Naive B cell (primary cell): ENCODE measurements at regions not wholly inside any gene's neighbourhood (a gene's known extent, or its start where the extent isn't known, plus 50 kb on each side); places are given as distances from the start of the nearest gene placed in this dataset.

Experiments
- ATAC-seq, 2 donors: fragments of 150-1000 bp; cut with Tn5 transposase; 2 replicates each; pipeline ENCODE4 v1.10.0; 2021; ENCODE audit warnings: low read depth in 2 of 2, mild to moderate bottlenecking in 2 of 2, moderate library complexity in 2 of 2
- DNase-seq: peaks from one replicate; pipeline ENCODE4 v3.0.0; 2022
- H3K27ac Mint-ChIP-seq, 6 donors: one replicate each; pipeline ENCODE4 v1.8.0; 2020 to 2022; ENCODE audit warnings: mild to moderate bottlenecking in 6 of 6, mixed read lengths in 6 of 6, moderate library complexity in 5 of 6, inconsistent platforms in 2 of 6
- H3K27me3 Mint-ChIP-seq, 3 donors: one replicate each; pipeline ENCODE4 v1.8.0; 2021 to 2022; ENCODE audit warnings: mixed read lengths in 3 of 3, mild to moderate bottlenecking in 1 of 3
- H3K36me3 Mint-ChIP-seq, 2 donors: one replicate each; pipeline ENCODE4 v1.8.0; 2020 to 2022; ENCODE audit warnings: mixed read lengths in 2 of 2, inconsistent platforms in 1 of 2, mild to moderate bottlenecking in 1 of 2
- H3K4me1 Mint-ChIP-seq, 3 donors: one replicate each; pipeline ENCODE4 v1.8.0; 2020 to 2022; ENCODE audit warnings: mixed read lengths in 3 of 3, inconsistent platforms in 1 of 3, mild to moderate bottlenecking in 1 of 3, moderate library complexity in 1 of 3
- H3K4me3 Mint-ChIP-seq, 8 donors: one replicate each; pipeline ENCODE4 v1.8.0; 2020 to 2022; ENCODE audit warnings: mild to moderate bottlenecking in 8 of 8, mixed read lengths in 8 of 8, moderate library complexity in 8 of 8, inconsistent platforms in 2 of 8
- H3K9me3 Mint-ChIP-seq, 7 donors: one replicate each; pipeline ENCODE4 v1.8.0; 2020 to 2022; ENCODE audit warnings: mixed read lengths in 7 of 7, mild to moderate bottlenecking in 5 of 7, inconsistent platforms in 2 of 7, moderate library complexity in 1 of 7

DNA sequence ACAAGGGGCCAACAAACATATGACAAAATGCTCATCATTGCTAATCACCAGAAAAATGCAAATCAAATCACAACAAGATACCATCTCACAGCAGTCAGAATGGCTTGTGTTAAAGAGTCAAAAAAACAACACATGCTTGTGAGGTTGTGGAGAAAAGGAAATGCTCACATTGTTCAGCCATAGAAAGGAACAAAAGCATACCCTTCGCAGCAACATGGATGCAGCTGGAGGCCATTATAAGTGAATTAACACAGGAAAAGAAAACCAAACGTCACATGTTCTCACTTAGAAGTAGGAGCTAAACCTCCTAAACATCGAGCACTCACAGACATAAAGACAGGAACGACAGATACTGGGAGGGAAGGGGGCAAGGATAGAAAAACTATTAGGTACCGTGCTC lies 678.4 kb upstream of the GRM7 start:
- Mint-ChIP-seq H3K4me1 (no peaks in the 10 kb centered on the region), H3K27ac (no peak overlapping the region), H3K9me3 (peaks cover 0 to 2% (median 0%) of the 10 kb centered on the region in 7 donors), H3K27me3 (no peaks in the 10 kb centered on the region), H3K4me3 (no peak overlapping the region), H3K36me3 (no peaks in the 10 kb centered on the region)
- no peak for DNase-seq
- no peak for ATAC-seq

DNA sequence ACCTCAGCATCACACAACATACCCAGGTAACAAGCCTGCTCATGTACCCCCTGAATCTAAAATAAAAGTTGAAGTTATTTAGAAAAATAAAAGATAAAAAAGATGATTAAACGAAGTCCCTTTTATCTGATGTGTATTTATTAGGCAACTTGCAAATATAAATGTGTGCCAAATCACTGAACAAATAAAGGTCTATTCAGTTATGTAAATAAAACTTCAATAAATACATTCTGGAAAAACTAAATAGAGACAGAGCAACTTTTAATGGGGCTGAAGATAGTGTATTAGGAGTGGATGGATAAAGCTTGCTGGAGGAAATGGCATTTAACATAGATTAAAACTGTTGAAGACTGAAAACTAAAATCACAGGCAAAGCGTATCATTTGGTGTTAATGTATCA lies 678.0 kb upstream of the GRM7 start:
- ATAC-seq (no peak), DNase-seq (no peak)

DNA sequence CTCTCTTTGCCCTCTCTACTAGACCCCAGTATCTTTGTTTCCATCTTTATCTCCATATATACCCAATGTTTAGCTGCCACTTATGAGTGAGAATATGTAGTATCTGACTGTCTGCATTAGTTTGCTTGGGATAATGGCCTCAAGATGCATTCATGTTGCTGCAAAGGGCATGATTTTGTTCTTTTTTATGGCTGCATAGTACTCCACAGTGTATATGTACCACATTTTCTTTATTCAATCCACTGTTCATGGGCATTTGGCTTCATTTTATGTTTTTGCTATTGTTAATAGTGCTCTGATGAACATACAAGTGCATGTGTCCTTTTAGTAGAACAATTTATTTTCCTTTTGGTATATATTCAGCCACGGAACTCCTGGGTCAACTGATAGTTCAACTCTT lies 671.5 kb upstream of the GRM7 start:
- no peak overlapping the region for H3K27ac Mint-ChIP-seq
- DNase-seq: no peak
- H3K4me1 Mint-ChIP-seq: no peaks in the 10 kb centered on the region
- no peaks in the 10 kb centered on the region for H3K36me3 Mint-ChIP-seq
- H3K27me3 Mint-ChIP-seq: peaks cover 5 to 11% (median 11%) of the 10 kb centered on the region in 3 donors
- peaks cover 0 to 13% (median 3%) of the 10 kb centered on the region in 7 donors for H3K9me3 Mint-ChIP-seq
- H3K4me3 Mint-ChIP-seq: no peak overlapping the region
- ATAC-seq: no peak

More for the DNA sequence above, 678.0 kb upstream of the GRM7 start:
- Mint-ChIP-seq H3K36me3 (no peaks in the 10 kb centered on the region), H3K9me3 (peaks cover 0 to 3% (median 0%) of the 10 kb centered on the region in 7 donors), H3K27ac (no peak overlapping the region), H3K4me1 (no peaks in the 10 kb centered on the region), H3K4me3 (no peak overlapping the region), H3K27me3 (no peaks in the 10 kb centered on the region)

DNA sequence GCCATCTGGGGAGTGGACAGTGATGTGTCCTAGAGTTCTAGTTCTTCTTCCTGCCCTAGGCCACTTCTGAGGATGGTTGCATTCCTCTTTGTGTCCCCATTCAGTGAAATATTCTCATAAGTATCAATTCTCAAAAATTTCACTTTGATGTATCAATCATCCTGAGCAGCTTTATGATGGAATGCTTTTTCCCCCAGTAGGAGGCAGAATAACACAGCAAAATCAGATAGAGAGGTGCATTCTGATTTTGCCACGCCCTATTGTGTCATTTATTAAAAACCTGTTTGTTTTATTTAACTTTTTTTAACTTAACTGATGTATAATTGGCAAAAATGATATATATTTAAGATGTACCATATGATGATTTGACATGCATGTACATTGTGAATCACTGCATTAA lies 656.0 kb upstream of the GRM7 start:
- Mint-ChIP-seq H3K36me3 (no peaks in the 10 kb centered on the region), H3K4me1 (no peaks in the 10 kb centered on the region), H3K4me3 (no peak overlapping the region), H3K27ac (no peak overlapping the region), H3K9me3 (no peaks in the 10 kb centered on the region), H3K27me3 (peaks cover 0 to 17% (median 8%) of the 10 kb centered on the region in 3 donors)
- peak; percentile 24 for DNase-seq
- ATAC-seq: no peak

DNA sequence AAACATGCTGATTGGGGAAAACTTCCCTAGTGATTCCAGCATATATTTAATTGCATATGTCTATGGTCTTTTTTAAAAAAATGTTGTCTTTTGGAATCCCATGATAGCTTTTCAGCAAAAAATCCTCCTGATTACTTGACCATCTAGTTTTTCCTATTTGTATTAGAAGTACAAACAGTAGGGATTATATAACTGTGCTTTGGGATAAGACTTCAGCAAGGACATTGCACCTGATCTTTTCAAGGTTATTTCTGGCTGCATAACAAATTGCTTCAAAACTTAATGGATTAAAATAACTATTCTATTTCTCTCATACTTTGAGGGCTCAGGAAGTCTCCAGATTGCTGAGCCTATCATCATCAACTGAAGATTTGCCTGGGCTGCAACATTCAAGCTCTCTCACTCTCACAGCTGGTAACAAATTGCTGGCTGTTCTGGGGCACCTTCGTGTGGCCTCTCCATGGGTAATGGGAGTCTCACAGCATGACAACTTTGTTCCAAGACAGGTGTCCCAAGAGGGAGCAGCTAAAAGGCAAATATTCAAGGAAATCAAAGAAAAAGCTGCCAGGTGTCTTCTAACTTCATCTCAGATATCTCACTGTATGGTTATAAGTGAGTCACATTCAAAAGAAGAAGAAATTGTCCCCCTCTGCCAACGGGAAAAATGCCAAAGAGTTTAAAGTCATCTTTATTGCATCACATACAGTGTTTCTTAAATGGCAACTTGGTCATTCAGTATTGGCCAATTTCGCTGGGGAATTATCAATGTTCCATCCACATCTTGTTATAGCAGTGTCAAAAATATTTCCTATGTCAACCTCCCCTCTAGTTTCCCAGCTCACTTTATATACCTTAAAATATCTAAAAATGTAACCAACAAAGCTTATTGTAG lies 644.5 kb upstream of the GRM7 start:
- Mint-ChIP-seq H3K9me3 (no peaks in the 10 kb centered on the region), H3K36me3 (no peaks in the 10 kb centered on the region), H3K27me3 (no peaks in the 10 kb centered on the region), H3K27ac (no peak overlapping the region), H3K4me3 (no peak overlapping the region), H3K4me1 (peaks cover 0 to 9% (median 6%) of the 10 kb centered on the region in 3 donors)
- ATAC-seq (no peak), DNase-seq (no peak)

DNA sequence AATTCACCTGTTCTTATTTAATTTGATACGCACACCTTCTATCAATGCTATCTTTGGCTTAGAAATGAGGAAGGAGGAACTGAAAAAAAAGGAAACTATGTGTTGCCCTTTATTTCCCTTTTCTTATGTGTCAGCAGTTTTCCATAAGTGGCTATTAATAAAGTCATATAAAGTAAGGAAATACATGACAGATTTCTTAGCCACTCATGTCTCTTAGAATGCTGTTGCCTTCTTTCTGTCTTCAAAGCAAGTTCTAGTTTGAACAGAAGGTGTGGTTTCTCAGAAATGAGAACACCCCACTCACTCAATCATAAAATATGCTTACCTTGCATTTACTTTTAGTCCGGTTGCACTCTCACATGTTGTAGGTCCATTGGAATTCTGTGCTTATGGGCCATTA lies 640.5 kb upstream of the GRM7 start:
- peak in 1 of 2 donors; percentile 43 for ATAC-seq
- Mint-ChIP-seq H3K27ac (no peak overlapping the region), H3K9me3 (no peaks in the 10 kb centered on the region), H3K36me3 (no peaks in the 10 kb centered on the region), H3K4me1 (peaks cover 4 to 9% (median 6%) of the 10 kb centered on the region in 3 donors), H3K27me3 (no peaks in the 10 kb centered on the region), H3K4me3 (no peak overlapping the region)
- no peak for DNase-seq

DNA sequence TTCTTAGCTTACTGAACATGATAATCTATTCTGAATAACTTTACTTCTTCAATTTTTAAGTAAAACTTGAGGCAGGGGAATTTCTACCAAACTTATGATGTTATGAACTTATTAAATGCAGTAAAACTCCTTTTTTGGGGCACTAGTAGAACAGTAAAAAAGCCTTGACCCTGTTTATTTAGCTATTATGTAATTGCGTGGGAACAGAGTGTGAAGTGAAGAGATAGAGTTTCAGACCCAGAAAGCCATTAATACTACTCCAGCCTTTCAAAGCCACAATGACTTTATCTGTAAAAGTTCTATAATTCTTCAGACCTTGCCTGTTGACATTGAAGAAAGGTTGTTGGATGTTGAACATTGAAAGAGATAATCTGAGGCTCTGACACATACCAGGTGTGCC lies 638.8 kb upstream of the GRM7 start:
- H3K27ac Mint-ChIP-seq: no peak overlapping the region
- H3K27me3 Mint-ChIP-seq: peaks cover 0 to 4% (median 0%) of the 10 kb centered on the region in 3 donors
- H3K9me3 Mint-ChIP-seq: no peaks in the 10 kb centered on the region
- H3K4me1 Mint-ChIP-seq: peaks cover 4 to 9% (median 6%) of the 10 kb centered on the region in 3 donors
- no peaks in the 10 kb centered on the region for H3K36me3 Mint-ChIP-seq
- no peak overlapping the region for H3K4me3 Mint-ChIP-seq
- ATAC-seq: no peak
- no peak for DNase-seq

DNA sequence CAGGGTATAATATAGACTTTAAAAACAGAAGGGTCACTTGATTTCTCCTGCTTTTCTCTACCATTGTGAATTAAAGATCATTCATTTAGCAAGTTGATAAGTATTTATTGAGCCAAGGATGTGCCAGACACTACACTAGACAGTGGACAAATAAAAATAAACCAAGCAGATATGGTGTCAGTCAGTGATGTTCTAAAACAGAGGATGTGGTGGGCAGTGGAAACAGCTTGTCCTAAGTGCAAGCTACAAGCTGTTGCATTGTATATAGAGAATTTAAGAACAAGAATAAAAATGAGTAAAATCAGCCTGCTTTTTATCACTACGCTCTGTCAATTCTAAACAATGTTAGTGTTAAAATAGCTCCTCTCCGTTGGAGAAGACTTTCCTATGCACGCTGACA lies 637.3 kb upstream of the GRM7 start:
- H3K27me3 Mint-ChIP-seq: peaks cover 0 to 6% (median 4%) of the 10 kb centered on the region in 3 donors
- H3K36me3 Mint-ChIP-seq: no peaks in the 10 kb centered on the region
- ATAC-seq: no peak
- no peaks in the 10 kb centered on the region for H3K9me3 Mint-ChIP-seq
- H3K27ac Mint-ChIP-seq: no peak overlapping the region
- no peak for DNase-seq
- H3K4me1 Mint-ChIP-seq: peaks cover 4 to 9% (median 6%) of the 10 kb centered on the region in 3 donors
- no peak overlapping the region for H3K4me3 Mint-ChIP-seq

DNA sequence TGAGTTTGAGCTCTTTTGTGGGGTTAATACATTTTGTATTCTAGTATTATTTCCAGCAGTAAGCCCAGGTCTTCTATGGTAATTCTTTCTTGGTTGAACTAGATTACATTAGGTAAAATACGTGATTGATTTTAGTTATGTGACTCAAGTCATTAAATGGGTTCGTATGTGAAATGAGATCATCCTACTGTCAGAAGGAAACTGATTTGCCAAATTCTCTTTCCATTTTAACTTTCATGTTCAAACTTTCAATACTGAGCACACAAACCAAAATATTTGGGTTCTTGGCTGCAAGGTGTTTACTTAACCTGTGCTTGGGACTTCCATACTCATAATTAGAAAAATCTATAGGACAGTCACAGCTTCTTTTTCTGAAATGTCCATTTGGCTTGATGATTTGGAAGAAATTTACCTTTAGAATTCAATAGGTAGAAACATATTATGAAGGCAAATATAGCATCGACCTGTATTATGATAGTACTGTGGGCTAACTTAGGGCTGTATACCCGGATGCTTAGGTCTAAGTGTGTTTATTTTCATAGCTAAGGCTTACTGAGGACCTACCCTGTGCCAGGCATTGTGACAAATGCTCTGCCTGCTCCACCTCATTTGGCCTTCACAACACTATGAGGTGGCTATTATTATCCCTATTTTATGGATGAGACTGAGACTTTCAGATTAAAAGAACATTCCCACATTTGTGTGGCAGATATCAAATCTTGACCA lies 631.8 kb upstream of the GRM7 start:
- H3K27ac Mint-ChIP-seq: no peak overlapping the region
- H3K4me3 Mint-ChIP-seq: no peak overlapping the region
- H3K27me3 Mint-ChIP-seq: peaks cover 0 to 6% (median 4%) of the 10 kb centered on the region in 3 donors
- H3K4me1 Mint-ChIP-seq: no peaks in the 10 kb centered on the region
- DNase-seq (no peak), ATAC-seq (no peak)
- H3K36me3 Mint-ChIP-seq: no peaks in the 10 kb centered on the region
- H3K9me3 Mint-ChIP-seq: peaks cover 0 to 2% (median 0%) of the 10 kb centered on the region in 7 donors

DNA sequence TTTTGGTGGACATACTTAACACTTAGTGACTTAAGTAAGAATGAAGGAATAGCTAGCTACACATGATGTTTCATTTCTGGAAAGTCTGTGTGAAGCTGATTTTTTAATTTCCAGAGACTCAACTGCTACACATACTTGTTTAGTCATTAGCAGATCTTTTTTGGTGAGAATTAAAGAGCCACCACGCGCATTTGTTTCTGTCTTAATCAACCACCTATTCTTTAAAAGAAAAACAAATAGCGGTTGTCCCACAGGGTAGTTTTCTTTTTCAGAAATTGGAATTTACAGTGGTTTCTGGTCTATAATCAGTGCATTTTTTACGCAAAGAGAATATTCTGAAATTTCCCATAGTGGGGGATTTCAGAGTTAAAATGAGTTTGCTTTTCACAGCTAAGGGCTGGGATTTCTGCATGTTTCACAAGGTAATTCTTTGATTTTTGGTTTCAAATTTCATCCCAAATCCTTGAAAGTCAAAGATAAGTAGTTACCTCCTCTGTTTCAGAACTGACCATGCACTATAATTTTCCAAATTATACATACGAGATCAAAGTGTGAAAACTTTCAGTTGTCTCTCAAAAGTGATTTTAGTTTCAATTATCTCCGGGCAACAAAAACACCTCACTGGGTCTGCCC lies 631.0 kb upstream of the GRM7 start:
- Mint-ChIP-seq H3K4me1 (no peaks in the 10 kb centered on the region), H3K36me3 (no peaks in the 10 kb centered on the region), H3K9me3 (peaks cover 0 to 2% (median 0%) of the 10 kb centered on the region in 7 donors), H3K4me3 (no peak overlapping the region), H3K27ac (no peak overlapping the region), H3K27me3 (peaks cover 0 to 6% (median 4%) of the 10 kb centered on the region in 3 donors)
- ATAC-seq: no peak
- DNase-seq: no peak

DNA sequence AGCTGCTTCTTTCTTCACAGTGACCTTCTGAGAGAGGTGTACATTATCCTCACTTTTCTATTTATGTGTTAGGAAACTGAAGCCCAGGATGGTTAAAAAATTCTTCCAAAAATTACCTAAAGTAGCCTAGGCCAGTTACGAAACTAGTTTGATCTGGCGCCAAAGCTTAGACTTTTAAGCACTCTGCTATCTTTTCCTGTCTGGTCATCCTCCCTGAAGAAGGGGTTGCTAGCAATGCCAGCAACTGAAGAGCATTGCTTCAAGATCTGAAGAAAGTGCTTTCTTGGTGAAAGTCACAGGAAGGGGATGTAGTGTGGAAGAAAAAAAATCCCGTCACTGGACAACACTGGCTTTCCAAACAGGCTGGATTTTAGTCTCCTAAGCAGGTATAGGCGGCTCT lies 618.8 kb upstream of the GRM7 start:
- Mint-ChIP-seq H3K27ac (no peak overlapping the region), H3K36me3 (peaks cover 4 to 7% of the 10 kb centered on the region in 2 donors), H3K4me1 (no peaks in the 10 kb centered on the region), H3K27me3 (no peaks in the 10 kb centered on the region), H3K4me3 (no peak overlapping the region), H3K9me3 (peaks cover 0 to 22% (median 3%) of the 10 kb centered on the region in 7 donors)
- DNase-seq (no peak), ATAC-seq (no peak)

DNA sequence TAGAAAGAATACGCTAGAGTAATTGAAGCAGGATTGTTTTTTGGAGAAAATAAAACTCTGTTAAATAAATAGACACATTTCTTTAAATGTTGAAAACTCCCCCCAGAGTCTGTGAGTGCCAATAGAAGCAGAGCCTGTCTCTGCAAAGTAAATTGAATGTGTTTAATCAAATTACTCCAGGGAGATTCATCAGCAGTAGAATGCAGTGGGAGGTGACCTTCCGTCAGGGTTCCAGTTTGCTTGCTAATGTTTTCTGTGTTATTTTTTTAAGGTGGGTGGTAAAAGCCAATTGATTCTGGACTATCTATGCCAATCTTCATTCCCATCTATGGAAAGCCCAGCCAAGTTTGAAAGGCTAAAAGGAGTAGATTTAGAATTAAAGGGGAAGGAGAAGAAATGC lies 612.4 kb upstream of the GRM7 start:
- H3K4me1 Mint-ChIP-seq: peaks cover 29 to 49% (median 38%) of the 10 kb centered on the region in 3 donors
- H3K9me3 Mint-ChIP-seq: peaks cover 0 to 2% (median 0%) of the 10 kb centered on the region in 7 donors

DNA sequence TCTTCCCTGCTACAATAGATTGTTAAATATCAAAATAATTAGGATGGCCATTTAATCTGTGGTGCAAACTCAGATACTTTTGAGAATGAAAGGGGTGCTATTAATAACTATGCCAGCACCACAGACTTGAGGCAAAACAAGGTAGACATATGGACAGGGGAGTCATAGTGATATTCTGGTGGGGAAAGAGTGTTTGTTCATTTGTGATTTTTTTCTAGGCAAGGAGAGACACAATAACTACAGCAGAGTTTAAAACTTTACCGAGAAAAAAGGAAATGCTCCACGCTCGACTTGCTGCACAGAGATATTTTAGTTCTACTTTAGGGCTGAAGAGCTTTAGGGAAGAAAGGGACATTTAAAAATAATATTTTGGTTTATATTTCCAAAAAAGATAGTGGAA lies 611.2 kb upstream of the GRM7 start:
- Mint-ChIP-seq H3K4me1 (peaks cover 29 to 49% (median 38%) of the 10 kb centered on the region in 3 donors), H3K9me3 (peaks cover 0 to 6% (median 0%) of the 10 kb centered on the region in 7 donors), H3K27ac (peak overlapping the region in 4 of 6 donors; percentile 2 to 63 (median 47)), H3K36me3 (no peaks in the 10 kb centered on the region), H3K4me3 (peak overlapping the region; percentile 23 to 86 (median 66)), H3K27me3 (no peaks in the 10 kb centered on the region)
- DNase-seq (peak; percentile 22), ATAC-seq (peak; percentile 70 to 71)

More for the DNA sequence above, 612.4 kb upstream of the GRM7 start:
- H3K27ac Mint-ChIP-seq: peak overlapping the region in 2 of 6 donors; percentile 31 to 83
- no peaks in the 10 kb centered on the region for H3K27me3 Mint-ChIP-seq
- H3K4me3 Mint-ChIP-seq: peak overlapping the region in 2 of 8 donors; percentile 35 to 36
- no peaks in the 10 kb centered on the region for H3K36me3 Mint-ChIP-seq
- ATAC-seq (no peak), DNase-seq (no peak)
